Thyroid gland (tissue), 4 donors: ENCODE measurements at regions not wholly inside any gene's neighbourhood (a gene's known extent, or its start where the extent isn't known, plus 50 kb on each side); places are given as distances from the start of the nearest gene placed in this dataset.
"Not testable (repeated sequence)": the region's sequence is repeated elsewhere in the genome, so short reads cannot be mapped to it uniquely, and the experiment has no call there.

Experiments
- DNase-seq, 2 donors: peaks; one replicate each; pipeline ENCODE4 v3.0.0-alpha.2; 2019
- H3K27ac ChIP-seq, 3 donors: fragments of 200-600 bp; sonication (generic); 1 replicate in 2 of 3; 2 replicates in 1 of 3; pipeline ENCODE4 v1.5.1; 2016 to 2019; ENCODE audit warnings: mild to moderate bottlenecking in 1 of 3, moderate library complexity in 1 of 3
- H3K27me3 ChIP-seq: fragments of 200-600 bp; sonication (generic); one replicate; pipeline ENCODE4 v1.5.1; 2019
- H3K36me3 ChIP-seq, 2 donors: fragments of 200-600 bp; sonication (generic); one replicate each; pipeline ENCODE4 v1.5.1; 2016 to 2019
- H3K4me1 ChIP-seq, 2 donors: fragments of 200-600 bp; sonication (generic); one replicate each; pipeline ENCODE4 v1.5.1; 2017 to 2019
- H3K4me3 ChIP-seq, 3 donors: fragments of 200-600 bp; sonication (generic); replicated peaks in 1 of 3; 1 replicate in 2 of 3; 2 replicates in 1 of 3; pipeline ENCODE4 v1.5.1; 2016; ENCODE audit warnings: mild to moderate bottlenecking in 1 of 3
- H3K9me3 ChIP-seq: fragments of 200-600 bp; sonication (generic); one replicate; pipeline ENCODE4 v1.5.1; 2017
- CTCF ChIP-seq, 6 experiments: fragments of 200-600 bp in 3 of 6; fragments of 450-650 bp in 3 of 6; sonication (generic) in 3 of 6; IDR thresholded peaks; one replicate each; pipeline ENCODE4 v1.5.1; 2016 to 2019; ENCODE audit warnings: antibody characterized with exemption in 6 of 6, mild to moderate bottlenecking in 2 of 6, inconsistent platforms in 1 of 6, moderate library complexity in 1 of 6
- POLR2A ChIP-seq, 2 donors: fragments of 450-650 bp; IDR thresholded peaks; one replicate each; pipeline ENCODE4 v1.6.1; 2017; ENCODE audit warnings: antibody characterized with exemption in 2 of 2, mild to moderate bottlenecking in 2 of 2, moderate library complexity in 1 of 2
- WGBS, 2 donors: methylation state at CpG; one replicate each; pipeline ENCODE4 v1.1.5; 2017; 5-methylcytosine and 5-hydroxymethylcytosine counted together
- intact Hi-C: fragments of 100-400 bp; cut with DNase I; formaldehyde crosslinking; loops from one replicate; pipeline ENCODE4 v1.15.1; 2023

GRCh38 chr14:95620659-95621059 is 65.6 kb upstream of the TCL1B start:
- 81 to 84% methylated on average over 15 of the region's 16 CpGs for WGBS, 2 donors
- no peak overlapping the region for H3K4me3 ChIP-seq
- H3K27ac ChIP-seq = no peak overlapping the region
- TF ChIP-seq CTCF (IDR thresholded peaks at IDR 0.05) = no peak
- no peak for TF ChIP-seq POLR2A (IDR thresholded peaks at IDR 0.05)
- no peak for DNase-seq
- intact Hi-C loops = no loop called here
- H3K36me3 ChIP-seq = no peaks in the 10 kb centered on the region
- H3K4me1 ChIP-seq = no peaks in the 10 kb centered on the region
- H3K9me3 ChIP-seq = no peaks in the 10 kb centered on the region
- H3K27me3 ChIP-seq = no peaks in the 10 kb centered on the region

DNA sequence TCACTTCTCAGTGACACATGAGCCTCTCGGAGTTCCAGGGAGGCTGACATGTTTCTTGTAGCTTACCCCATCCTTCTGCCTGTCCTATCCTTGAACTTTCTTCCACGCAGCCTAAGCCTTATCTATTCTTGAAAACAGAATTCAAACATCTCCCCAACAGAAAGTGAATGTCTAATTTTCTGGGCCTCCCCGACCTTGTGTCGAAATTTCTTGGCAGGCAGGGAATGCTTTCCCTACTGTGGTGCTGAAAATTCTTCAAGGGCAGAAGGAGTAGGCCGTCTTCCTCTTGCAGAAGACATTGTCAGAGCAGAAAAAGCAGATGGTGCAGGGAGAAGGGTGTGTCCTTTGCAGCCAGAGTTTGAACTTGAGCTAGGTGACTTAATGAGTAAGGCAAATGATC is 63.0 kb upstream of the TCL1B start:
- whole genome bisulfite sequencing, 2 donors = 71 to 75% methylated on average over 5 of the region's 5 CpGs
- no peak overlapping the region for H3K4me3 ChIP-seq
- intact Hi-C loops = no loop called here
- H3K4me1 ChIP-seq = no peaks in the 10 kb centered on the region
- TF ChIP-seq POLR2A (IDR thresholded peaks at IDR 0.05) = no peak
- no peak for TF ChIP-seq CTCF (IDR thresholded peaks at IDR 0.05)
- DNase-seq = no peak
- no peaks in the 10 kb centered on the region for H3K27me3 ChIP-seq
- no peak overlapping the region for H3K27ac ChIP-seq
- no peaks in the 10 kb centered on the region for H3K36me3 ChIP-seq
- no peaks in the 10 kb centered on the region for H3K9me3 ChIP-seq

GRCh38 chr14:95625710-95626109 is 60.5 kb upstream of the TCL1B start:
- H3K27me3 ChIP-seq, H3K36me3 ChIP-seq, DNase-seq, H3K4me1 ChIP-seq, intact Hi-C loops, H3K27ac ChIP-seq, H3K4me3 ChIP-seq, H3K9me3 ChIP-seq: not testable (repeated sequence)
- WGBS, 2 donors = 79 to 84% methylated on average over 2 of the region's 2 CpGs

- H3K27me3 ChIP-seq = no peaks in the 10 kb centered on the region
- H3K36me3 ChIP-seq = no peaks in the 10 kb centered on the region
- H3K27ac ChIP-seq = no peak overlapping the region
- H3K9me3 ChIP-seq = no peaks in the 10 kb centered on the region
- intact Hi-C loops = no loop called here
- no peak for DNase-seq
- no peak for TF ChIP-seq POLR2A (IDR thresholded peaks at IDR 0.05)
- no peak for TF ChIP-seq CTCF (IDR thresholded peaks at IDR 0.05)
- no peaks in the 10 kb centered on the region for H3K4me1 ChIP-seq
- H3K4me3 ChIP-seq = no peak overlapping the region
Observed at GRCh38 chr14:95635051-95635450, 51.2 kb upstream of the TCL1B start.
